ENCODE measurements at regions not wholly inside any gene's neighbourhood (a gene's known extent, or its start where the extent isn't known, plus 50 kb on each side); places are given as distances from the start of the nearest gene placed in this dataset.
"Not testable (repeated sequence)": the region's sequence is repeated elsewhere in the genome, so short reads cannot be mapped to it uniquely, and the experiment has no call there.

- Histone ChIP-seq H4K20me1 (ENCODE audit: insufficient read depth) (no peaks in the 10 kb centered on the region), H3K9me3 (no peaks in the 10 kb centered on the region), H3K4me3 (ENCODE audit: low read depth in 2 of 2, low read length in 1 of 2) (no peak overlapping the region), H3K4me1 (ENCODE audit: control insufficient read depth in 1 of 2, insufficient read depth in 2 of 2, low read depth in 1 of 2, low read length in 1 of 2) (no peaks in the 10 kb centered on the region), H3K9ac (no peak overlapping the region), H3K27me3 (ENCODE audit: insufficient read depth) (no peaks in the 10 kb centered on the region), H3K4me2 (no peak overlapping the region), H3K36me3 (replicated peaks in 1 of 2; ENCODE audit: control insufficient read depth in 1 of 2, insufficient read depth in 2 of 2, low read length in 1 of 2) (no peaks in the 10 kb centered on the region), H3K9me2 (no peaks in the 10 kb centered on the region), H2AFZ (ENCODE audit: low read depth) (no peak overlapping the region), H3F3A (replicated peaks; ENCODE audit: insufficient read depth) (no peaks in the 10 kb centered on the region), H3K79me2 (ENCODE audit: insufficient read depth) (no peaks in the 10 kb centered on the region), H3K27ac (ENCODE audit: low read depth in 2 of 2, low read length in 1 of 2) (no peak overlapping the region)
- no peak for DNase-seq
- CTCF ChIA-PET, result interaction anchor here (0.6 kb wide), 1 partner anchor 63 kb away, joined by 3 read pairs; no protein-coding TSS in a partner anchor
- POLR2A ChIA-PET, result no interaction called here
- TF ChIP-seq JUND (IDR thresholded peaks at IDR 0.05), result no peak
- TF ChIP-seq CHD2 (IDR thresholded peaks at IDR 0.05; ENCODE audit: low read length, partially characterized antibody), result no peak
- TF ChIP-seq FOSL2 (IDR thresholded peaks at IDR 0.05; ENCODE audit: borderline replicate concordance, low read depth), result no peak
- TF ChIP-seq POLR2AphosphoS5 (IDR thresholded peaks at IDR 0.05; ENCODE audit: low read depth, low read length), result no peak
- TF ChIP-seq RCOR1 (IDR thresholded peaks at IDR 0.05; ENCODE audit: low read length), result no peak
- no peak for TF ChIP-seq GATA2 (CRISPR knock-in tag; IDR thresholded peaks at IDR 0.05)
- no peak for TF ChIP-seq USF1 (IDR thresholded peaks at IDR 0.05; ENCODE audit: borderline replicate concordance, low read depth)
- no peak for TF ChIP-seq IRF3 (IDR thresholded peaks at IDR 0.05; ENCODE audit: low read depth, low read length)
- no peak for TF ChIP-seq RXRA (IDR thresholded peaks at IDR 0.05; ENCODE audit: borderline replicate concordance, low read depth)
- TF ChIP-seq ELF1 (IDR thresholded peaks at IDR 0.05), result no peak
- no peak for TF ChIP-seq FOXJ3 (CRISPR knock-in tag; IDR thresholded peaks at IDR 0.05)
Observed at GRCh38 chr5:136740228-136740627, 374.9 kb upstream of the TRPC7 start.

- CTCF ChIA-PET, result interaction anchor here (0.6 kb wide), 1 partner anchor 64 kb away, joined by 3 read pairs; no protein-coding TSS in a partner anchor
- H3K27me3 ChIP-seq (ENCODE audit: insufficient read depth); H3K36me3 ChIP-seq (replicated peaks in 1 of 2; ENCODE audit: control insufficient read depth in 1 of 2, insufficient read depth in 2 of 2, low read length in 1 of 2); H3K4me1 ChIP-seq (ENCODE audit: control insufficient read depth in 1 of 2, insufficient read depth in 2 of 2, low read depth in 1 of 2, low read length in 1 of 2); H2AFZ ChIP-seq (ENCODE audit: low read depth); H3K9me3 ChIP-seq; H3K4me2 ChIP-seq; DNase-seq; POLR2A ChIA-PET; H3K4me3 ChIP-seq (ENCODE audit: low read depth in 2 of 2, low read length in 1 of 2); H3K9me2 ChIP-seq; H4K20me1 ChIP-seq (ENCODE audit: insufficient read depth); H3K27ac ChIP-seq (ENCODE audit: low read depth in 2 of 2, low read length in 1 of 2); H3K9ac ChIP-seq; H3K79me2 ChIP-seq (ENCODE audit: insufficient read depth); H3F3A ChIP-seq (replicated peaks; ENCODE audit: insufficient read depth): not testable (repeated sequence)
- WGBS (ENCODE audit: low lambda C conversion rate), result 57% methylated on average over 4 of the region's 4 CpGs
Observed at GRCh38 chr5:136739271-136739670, 373.9 kb upstream of the TRPC7 start.

GRCh38 chr5:136738829-136739228 lies 373.5 kb upstream of the TRPC7 start:
- no peaks in the 10 kb centered on the region for H3K36me3 ChIP-seq (replicated peaks in 1 of 2; ENCODE audit: control insufficient read depth in 1 of 2, insufficient read depth in 2 of 2, low read length in 1 of 2)
- no peaks in the 10 kb centered on the region for H3K4me1 ChIP-seq (ENCODE audit: control insufficient read depth in 1 of 2, insufficient read depth in 2 of 2, low read depth in 1 of 2, low read length in 1 of 2)
- 48% methylated on average over 2 of the region's 2 CpGs for WGBS (ENCODE audit: low lambda C conversion rate)
- H3K27me3 ChIP-seq (ENCODE audit: insufficient read depth), result no peaks in the 10 kb centered on the region
- H3K79me2 ChIP-seq (ENCODE audit: insufficient read depth), result no peaks in the 10 kb centered on the region
- CTCF ChIA-PET, result no interaction called here
- POLR2A ChIA-PET, result no interaction called here
- TF ChIP-seq CHD2 (IDR thresholded peaks at IDR 0.05; ENCODE audit: low read length, partially characterized antibody) (no peak), RXRA (IDR thresholded peaks at IDR 0.05; ENCODE audit: borderline replicate concordance, low read depth) (no peak), NFIC (IDR thresholded peaks at IDR 0.05; ENCODE audit: borderline replicate concordance) (no peak), MXI1 (IDR thresholded peaks at IDR 0.05; ENCODE audit: low read depth, low read length) (no peak), TAF1 (IDR thresholded peaks at IDR 0.05; ENCODE audit: borderline replicate concordance, low read depth, low read length) (no peak), EP300 (IDR thresholded peaks at IDR 0.05; ENCODE audit: borderline replicate concordance in 1 of 2, low read depth in 1 of 2, low read length in 1 of 2) (no peak), USF2 (IDR thresholded peaks at IDR 0.05; ENCODE audit: borderline replicate concordance, low read depth, low read length) (no peak)
- H3K9me3 ChIP-seq, result no peaks in the 10 kb centered on the region
- no peak overlapping the region for H3K4me3 ChIP-seq (ENCODE audit: low read depth in 2 of 2, low read length in 1 of 2)
- no peak overlapping the region for H3K9ac ChIP-seq
- H3K9me2 ChIP-seq, result no peaks in the 10 kb centered on the region
- H3K27ac ChIP-seq (ENCODE audit: low read depth in 2 of 2, low read length in 1 of 2), result no peak overlapping the region
- H3K4me2 ChIP-seq, result no peak overlapping the region
- DNase-seq, result no peak
- H3F3A ChIP-seq (replicated peaks; ENCODE audit: insufficient read depth), result no peaks in the 10 kb centered on the region
- H4K20me1 ChIP-seq (ENCODE audit: insufficient read depth), result no peaks in the 10 kb centered on the region
- H2AFZ ChIP-seq (ENCODE audit: low read depth), result no peak overlapping the region

All from SK-N-SH (cell line).